ENCODE measurements at regions not wholly inside any gene's neighbourhood (a gene's known extent, or its start where the extent isn't known, plus 50 kb on each side); places are given as distances from the start of the nearest gene placed in this dataset.
"Not testable (repeated sequence)": the region's sequence is repeated elsewhere in the genome, so short reads cannot be mapped to it uniquely, and the experiment has no call there.

- no peak for DNase-seq
These were observed 148.1 kb downstream of the TRIML1 start for GRCh38 chr4:188287169-188287894.

- DNase-seq: no peak
These were observed 150.4 kb downstream of the TRIML1 start for GRCh38 chr4:188289531-188290125.

GRCh38 chr4:188295899-188296298 lies 156.7 kb downstream of the TRIML1 start:
- DNase-seq: no peak

- no peak for DNase-seq
These were observed 157.1 kb downstream of the TRIML1 start for GRCh38 chr4:188296331-188296730.

- DNase-seq: no peak
These were observed 158.6 kb downstream of the TRIML1 start for GRCh38 chr4:188297873-188298272.

- no peak for DNase-seq
These were observed 159.9 kb downstream of the TRIML1 start for GRCh38 chr4:188299161-188299560.

- DNase-seq: no peak
These were observed 161.1 kb downstream of the TRIML1 start for GRCh38 chr4:188300385-188300784.

- DNase-seq: no peak
These were observed 166.4 kb downstream of the TRIML1 start for GRCh38 chr4:188305690-188306089.

GRCh38 chr4:188307591-188307990 lies 168.3 kb downstream of the TRIML1 start:
- no peak for DNase-seq

GRCh38 chr4:188308142-188308541 lies 168.9 kb downstream of the TRIML1 start:
- DNase-seq: no peak

- DNase-seq: no peak
These were observed 177.2 kb downstream of the TRIML1 start for GRCh38 chr4:188316391-188316790.

GRCh38 chr4:188328966-188329365 lies 189.7 kb downstream of the TRIML1 start:
- DNase-seq: no peak

GRCh38 chr4:188329521-188329920 lies 190.3 kb downstream of the TRIML1 start:
- DNase-seq: no peak

- DNase-seq: no peak
These were observed 193.0 kb downstream of the TRIML1 start for GRCh38 chr4:188332265-188332664.

GRCh38 chr4:188336891-188337290 lies 197.7 kb downstream of the TRIML1 start:
- DNase-seq: no peak

GRCh38 chr4:188341428-188341827 lies 202.2 kb downstream of the TRIML1 start:
- no peak for DNase-seq

GRCh38 chr4:188346171-188346809 lies 207.0 kb downstream of the TRIML1 start:
- DNase-seq: no peak

GRCh38 chr4:188347339-188347738 lies 208.1 kb downstream of the TRIML1 start:
- DNase-seq: no peak

GRCh38 chr4:188349569-188349968 lies 210.3 kb downstream of the TRIML1 start:
- DNase-seq: not testable (repeated sequence)

GRCh38 chr4:188363196-188363595 lies 224.0 kb downstream of the TRIML1 start:
- no peak for DNase-seq

GRCh38 chr4:188370777-188371176 lies 231.5 kb downstream of the TRIML1 start:
- no peak for DNase-seq

GRCh38 chr4:188372058-188372457 lies 232.8 kb downstream of the TRIML1 start:
- no peak for DNase-seq

- no peak for DNase-seq
These were observed 233.6 kb downstream of the TRIML1 start for GRCh38 chr4:188372829-188373228.

- DNase-seq: no peak
These were observed 235.6 kb downstream of the TRIML1 start for GRCh38 chr4:188374871-188375270.
